ENCODE measurements at regions not wholly inside any gene's neighbourhood (a gene's known extent, or its start where the extent isn't known, plus 50 kb on each side); places are given as distances from the start of the nearest gene placed in this dataset.
"Not testable (repeated sequence)": the region's sequence is repeated elsewhere in the genome, so short reads cannot be mapped to it uniquely, and the experiment has no call there.

DNA sequence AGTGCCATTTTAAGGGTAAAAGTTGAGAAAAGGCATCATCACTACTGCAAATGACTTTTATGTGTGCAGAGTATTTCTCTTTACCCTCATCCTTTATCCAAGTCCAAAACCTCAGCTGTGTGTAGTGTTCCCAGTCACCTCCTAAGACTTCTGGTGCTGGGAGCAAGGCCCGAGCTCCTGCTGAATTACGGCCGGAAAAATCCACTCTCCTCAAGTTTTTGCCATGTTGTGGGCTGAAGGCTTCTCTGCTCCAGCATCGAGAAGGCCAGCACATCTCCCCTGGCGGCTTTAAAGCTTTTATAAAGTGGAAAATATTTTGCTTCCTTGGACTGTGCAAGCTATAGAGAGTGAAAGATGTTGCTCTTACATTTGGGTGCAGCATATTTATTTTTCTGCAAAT lies 153.2 kb upstream of the THBS2 start:
- DNase-seq = no peak

DNA sequence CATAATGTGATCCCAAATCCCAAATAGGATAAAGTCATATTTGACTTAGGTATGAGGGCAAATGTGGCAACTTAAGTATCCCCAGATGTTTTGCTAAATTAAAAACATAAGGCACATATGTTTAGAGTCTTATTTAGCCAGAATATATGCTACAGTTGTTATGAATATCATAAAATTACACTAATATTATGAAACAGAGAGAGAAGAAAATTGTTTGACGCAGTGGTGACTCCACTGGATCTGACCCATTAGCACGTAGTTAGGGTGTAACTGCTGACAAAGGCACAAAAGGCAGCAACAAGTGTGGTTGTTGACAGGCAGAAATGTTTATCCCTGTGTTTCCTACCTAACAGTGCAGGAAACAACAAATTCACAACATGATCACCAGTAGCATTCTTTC lies 152.4 kb upstream of the THBS2 start:
- DNase-seq = no peak

DNA sequence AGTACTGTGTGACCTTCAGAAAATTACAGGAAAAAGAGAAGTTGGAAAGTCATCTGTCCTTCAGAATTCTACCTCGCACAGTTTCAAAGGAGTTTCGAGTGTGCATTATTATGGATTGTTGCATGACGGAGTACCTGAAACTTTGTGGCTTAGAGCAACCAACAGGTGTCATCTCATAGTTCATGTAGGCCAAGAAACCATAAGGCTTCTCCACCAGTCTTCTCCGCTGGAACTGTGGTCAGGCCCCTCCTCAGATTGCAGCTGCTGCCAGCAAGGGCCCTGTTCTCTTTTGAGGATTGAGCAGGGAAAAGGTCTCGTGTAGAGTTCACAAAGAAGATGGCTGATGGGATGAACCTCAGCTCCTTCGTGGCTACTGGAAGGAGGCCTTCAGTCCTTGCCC lies 151.2 kb upstream of the THBS2 start:
- DNase-seq = no peak

DNA sequence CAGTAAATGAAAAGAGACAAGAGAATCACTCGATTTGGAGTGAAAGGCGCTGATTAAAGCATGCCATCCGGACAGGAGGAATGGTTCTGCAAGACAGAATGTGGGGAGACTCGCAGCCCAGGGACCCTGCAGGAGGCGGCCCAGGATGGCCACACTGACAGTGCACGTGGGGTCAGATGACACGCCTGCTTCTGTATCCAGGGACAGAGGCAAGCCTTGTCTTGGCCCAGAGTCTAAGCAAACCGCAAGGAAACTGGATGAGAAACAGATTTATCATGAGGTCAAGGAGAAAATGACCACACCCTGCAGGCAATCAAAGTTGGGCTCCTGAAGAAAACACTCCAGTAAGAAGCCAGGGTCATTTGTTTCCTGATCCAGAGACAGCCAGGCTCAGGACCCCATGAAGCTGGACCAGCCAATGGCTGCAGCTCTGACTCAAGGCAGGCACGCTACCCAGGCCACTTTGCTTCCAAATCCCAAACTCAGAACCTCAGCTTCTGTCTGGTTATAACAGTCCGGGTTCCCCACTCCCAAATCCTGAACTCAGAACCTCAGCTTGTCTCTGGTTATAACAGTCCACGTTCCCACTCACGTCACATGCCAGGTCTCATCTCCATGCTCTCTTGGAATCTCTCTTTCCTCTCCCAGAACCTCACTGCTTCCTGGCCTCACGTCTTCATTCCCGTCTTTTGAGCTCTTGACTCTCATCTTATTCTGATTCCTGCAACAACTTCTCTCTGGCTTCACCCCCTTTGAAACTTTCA lies 144.9 kb upstream of the THBS2 start:
- DNase-seq = no peak

DNA sequence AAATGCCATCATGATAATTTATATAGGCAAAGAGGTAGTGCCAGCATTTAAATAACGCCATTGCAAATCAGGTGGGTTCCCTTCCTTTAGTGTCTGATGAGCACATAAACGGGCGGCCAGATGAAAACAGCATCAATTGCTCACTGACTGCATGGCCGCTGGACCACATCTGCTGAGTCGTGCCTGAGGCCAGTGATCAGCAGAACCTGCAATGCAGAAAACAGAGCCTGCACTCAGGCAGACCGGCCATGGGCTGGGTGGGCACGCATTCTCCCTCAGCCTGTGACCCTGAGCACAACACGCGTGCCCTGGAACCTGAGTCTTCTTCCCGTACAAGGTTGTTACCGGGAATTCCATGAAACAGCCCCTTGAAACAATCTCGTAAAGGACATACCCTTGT lies 144.0 kb upstream of the THBS2 start:
- DNase-seq = no peak

DNA sequence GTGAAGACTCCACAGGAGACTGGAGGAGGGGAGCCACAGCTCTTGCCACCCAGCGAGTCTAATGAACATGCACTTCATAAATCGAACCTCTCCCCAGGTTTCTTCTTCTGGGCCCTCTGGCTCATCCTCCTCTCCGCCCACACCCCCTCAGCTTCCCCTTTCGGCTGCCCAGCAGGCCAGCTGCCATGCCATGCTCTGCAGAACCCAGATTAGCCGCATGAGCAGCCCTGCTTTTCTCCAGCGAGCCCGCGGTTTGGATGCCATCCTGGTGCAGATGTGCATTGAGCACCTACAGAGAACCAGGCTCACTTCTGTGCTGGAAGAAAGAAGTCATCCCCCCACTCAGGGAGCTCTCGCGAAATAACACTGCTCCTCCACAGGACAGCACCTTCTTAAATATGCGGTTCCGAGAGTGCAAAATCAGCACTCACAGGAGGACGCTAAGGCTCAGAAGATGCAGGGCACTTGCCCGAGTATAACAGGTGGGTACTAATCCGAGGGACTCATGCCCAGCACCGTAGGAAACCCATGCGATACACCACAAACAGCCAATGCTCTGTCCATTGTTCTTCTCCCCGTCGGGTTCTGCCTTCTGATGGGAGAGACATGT lies 143.0 kb upstream of the THBS2 start:
- no peak for DNase-seq

DNA sequence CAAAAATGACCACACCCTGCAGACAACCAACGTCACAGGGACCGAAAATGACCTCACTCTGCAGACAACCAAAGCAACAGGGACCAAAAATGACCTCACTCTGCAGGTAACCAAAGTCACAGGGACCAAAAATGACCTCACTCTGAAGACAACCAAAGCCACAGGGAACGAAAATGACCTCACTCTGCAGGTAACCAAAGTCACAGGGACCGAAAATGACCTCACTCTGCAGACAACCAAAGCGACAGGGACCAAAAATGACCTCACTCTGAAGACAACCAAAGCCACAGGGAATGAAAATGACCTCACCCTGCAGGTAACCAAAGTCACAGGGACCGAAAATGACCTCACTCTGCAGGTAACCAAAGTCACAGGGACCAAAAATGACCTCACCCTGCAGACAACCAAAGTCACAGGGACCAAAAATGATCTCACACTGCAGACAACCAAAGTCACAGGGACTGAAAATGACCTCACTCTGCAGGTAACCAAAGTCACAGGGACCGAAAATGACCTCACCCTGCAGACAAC lies 142.4 kb upstream of the THBS2 start:
- DNase-seq = not testable (repeated sequence)

DNA sequence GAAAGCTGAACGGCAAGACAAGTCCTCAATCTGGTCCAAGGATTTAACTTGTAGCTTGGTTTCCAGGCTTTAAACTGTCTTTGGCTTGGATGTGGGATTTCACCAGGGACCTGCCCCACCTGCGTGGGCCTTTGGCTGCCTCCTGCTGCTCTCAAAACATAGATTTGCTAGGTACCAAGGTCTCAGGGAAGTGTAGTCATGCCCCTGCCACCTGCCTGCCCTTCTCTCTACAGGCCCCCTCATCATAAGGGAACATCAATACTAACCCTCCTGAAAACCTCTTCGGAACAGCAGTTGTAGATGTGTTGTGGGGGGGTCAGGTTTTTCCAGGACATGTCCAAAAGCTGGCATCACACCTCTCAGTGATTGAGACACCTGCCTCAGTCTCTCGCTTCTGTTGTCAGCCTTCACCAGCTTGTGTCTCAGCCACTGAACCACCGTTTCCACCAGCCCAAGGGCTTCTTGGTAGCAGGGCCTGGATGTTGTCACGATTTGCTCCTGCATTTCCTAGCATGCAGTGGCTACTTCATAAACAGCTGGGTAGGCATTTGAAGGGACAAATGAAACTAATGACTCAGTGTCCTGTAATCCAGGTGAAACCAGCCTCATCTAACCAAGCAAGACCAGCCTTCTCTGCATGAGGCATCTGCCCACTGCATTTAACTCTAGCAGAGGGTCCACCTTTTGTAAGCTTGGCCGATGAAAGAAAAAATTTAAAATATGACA lies 141.6 kb upstream of the THBS2 start:
- DNase-seq = no peak

DNA sequence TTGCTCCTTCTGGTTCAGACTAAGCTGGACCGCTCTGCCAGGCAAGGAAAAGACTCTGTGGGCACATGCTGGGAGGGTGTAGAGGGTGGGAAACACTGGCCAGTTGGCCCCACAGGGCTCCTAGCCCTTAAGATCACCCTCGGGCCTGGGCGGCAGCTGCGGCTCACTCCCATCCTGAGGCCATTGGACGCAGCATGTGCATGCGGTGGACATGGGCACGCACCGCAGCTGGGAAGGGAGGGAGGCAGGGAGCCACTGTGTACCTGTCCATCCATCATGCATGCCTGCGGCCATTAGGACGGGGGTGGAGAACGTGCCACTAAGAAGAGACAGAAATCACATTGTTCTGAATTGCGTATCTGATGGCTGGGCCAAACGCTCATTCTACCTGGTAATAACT lies 140.1 kb upstream of the THBS2 start:
- no peak for DNase-seq

GRCh38 chr6:169391473-169392071 lies 137.9 kb upstream of the THBS2 start:
- no peak for DNase-seq

GRCh38 chr6:169388395-169389166 lies 134.9 kb upstream of the THBS2 start:
- DNase-seq = no peak

DNA sequence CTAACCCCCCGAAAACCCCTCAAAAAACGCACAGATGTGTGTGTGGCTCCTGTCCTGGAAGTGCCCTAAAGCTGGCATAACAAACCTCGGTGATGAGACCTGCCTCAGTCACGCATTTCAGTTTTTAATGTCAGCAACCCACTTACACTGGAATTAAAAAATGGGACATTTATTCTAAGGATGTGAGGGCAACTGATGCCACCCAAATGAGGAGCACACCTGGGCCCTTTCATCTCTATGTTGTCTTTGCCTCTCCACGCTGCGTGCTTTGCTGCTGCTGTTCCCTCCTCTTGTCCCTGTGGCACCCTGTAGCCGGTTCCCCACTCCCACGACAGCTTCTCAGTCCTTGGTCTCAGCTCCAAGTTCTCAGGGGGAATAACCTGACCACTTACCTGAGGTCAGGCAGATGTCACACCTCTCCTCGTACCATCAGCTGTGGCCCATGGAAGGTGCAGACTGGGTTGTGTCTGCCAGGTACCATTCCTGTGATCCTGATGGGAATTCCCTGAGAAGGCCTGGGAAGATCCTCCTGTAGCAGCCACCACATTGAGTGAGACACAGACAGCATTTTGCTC lies 134.2 kb upstream of the THBS2 start:
- no peak for DNase-seq

- DNase-seq = no peak
These were observed 132.9 kb upstream of the THBS2 start for GRCh38 chr6:169386411-169387057.

DNA sequence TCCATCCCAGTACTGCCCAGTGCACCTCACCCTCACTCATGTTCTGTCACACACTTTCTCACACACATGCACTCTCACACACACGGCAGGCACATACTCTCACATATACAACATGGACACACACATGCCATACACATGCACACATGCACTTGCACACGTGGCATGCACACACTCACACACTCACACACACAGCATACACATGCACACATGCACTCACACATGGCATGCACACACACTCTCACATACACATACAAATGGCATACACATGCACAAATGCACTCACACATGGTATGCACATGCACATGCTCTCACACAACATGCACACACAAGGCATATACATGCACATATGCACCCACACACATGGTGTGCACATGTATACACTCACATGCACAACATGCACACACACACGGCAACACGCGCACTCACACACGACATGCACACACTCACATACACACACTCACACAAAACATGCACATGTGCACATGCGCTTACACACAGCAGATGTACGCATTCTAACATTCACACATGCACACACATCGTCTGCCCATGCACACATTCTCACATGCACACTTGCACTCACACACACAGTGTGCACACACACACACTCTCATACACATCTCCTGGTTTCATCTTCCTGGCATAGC lies 131.7 kb upstream of the THBS2 start:
- DNase-seq = no peak

- DNase-seq = no peak
These were observed 130.6 kb upstream of the THBS2 start for GRCh38 chr6:169384291-169384690.

GRCh38 chr6:169383265-169383664 lies 129.6 kb upstream of the THBS2 start:
- DNase-seq = no peak

GRCh38 chr6:169382735-169383134 lies 129.1 kb upstream of the THBS2 start:
- no peak for DNase-seq

GRCh38 chr6:169381988-169382387 lies 128.3 kb upstream of the THBS2 start:
- no peak for DNase-seq

GRCh38 chr6:169380493-169380892 lies 126.8 kb upstream of the THBS2 start:
- no peak for DNase-seq

DNA sequence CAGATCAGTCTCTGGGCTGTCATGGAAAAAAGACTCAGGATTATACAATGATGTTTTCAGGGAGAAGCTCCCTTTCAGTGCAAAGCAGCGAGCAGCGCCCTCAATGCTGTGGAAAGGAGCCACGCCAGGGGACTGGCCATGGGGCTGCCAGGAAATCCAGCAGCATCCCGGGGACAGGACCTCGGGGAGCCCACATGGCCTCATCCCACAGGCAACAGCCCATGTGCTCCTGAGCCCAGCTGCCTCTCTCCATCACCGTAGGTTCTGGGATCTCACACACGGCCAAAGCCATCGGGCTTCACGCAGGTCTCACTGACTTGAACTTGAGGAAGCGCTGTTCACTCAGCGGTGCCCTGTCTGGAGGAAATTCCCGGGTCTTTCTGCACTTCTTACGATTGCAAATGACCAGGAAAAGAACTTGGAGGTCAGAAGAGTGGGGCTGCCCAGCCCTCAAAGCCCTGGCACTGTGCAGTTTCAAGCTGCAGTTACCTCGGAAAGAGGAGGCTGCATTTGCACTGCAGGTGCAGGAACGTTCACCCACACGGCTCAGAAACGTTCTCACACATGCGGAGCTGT lies 125.9 kb upstream of the THBS2 start:
- no peak for DNase-seq
